ENCODE measurements at regions not wholly inside any gene's neighbourhood (a gene's known extent, or its start where the extent isn't known, plus 50 kb on each side); places are given as distances from the start of the nearest gene placed in this dataset.

DNA sequence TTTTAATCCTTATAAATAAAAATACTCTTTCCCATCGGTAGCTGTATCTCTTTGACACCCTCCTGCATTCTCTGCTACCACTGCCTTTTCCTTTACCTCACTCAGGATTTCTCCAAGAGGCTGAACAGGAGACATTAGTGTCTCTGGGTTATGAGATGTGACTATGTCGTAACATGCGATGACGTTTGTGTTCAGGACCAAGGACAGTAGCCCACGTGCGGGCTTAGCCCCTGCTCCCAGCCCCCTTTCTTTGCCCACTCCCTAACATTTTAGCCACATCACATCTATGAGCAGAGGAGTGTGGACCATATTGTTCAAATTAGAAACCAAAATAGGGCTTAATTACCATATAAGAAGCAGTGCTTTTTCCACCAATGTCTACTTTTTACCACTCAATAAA, 369.3 kb downstream of the FBXW7 start:
- ATAC-seq: no peak
- no peak overlapping the region for H3K4me2 ChIP-seq (ENCODE audit: low read length)
- no TSS peak for BruUV-seq (replicated peaks)
- ChIA-PET POLR2A (no interaction called here), RAD21 (ENCODE audit: low non-redundant PET in 1 of 2, low total read pairs in 2 of 2, uncharacterized antibody in 2 of 2, unreplicated experiment in 2 of 2) (no interaction called here), CTCF (no interaction called here)
- TF ChIP-seq ELF1 (IDR thresholded peaks at IDR 0.05; ENCODE audit: borderline replicate concordance, low read depth) (no peak), ZBTB33 (IDR thresholded peaks at IDR 0.05; ENCODE audit: extremely low read depth, insufficient replicate concordance, low read length) (no peak)
- TF ChIP-seq, protein P1, sequence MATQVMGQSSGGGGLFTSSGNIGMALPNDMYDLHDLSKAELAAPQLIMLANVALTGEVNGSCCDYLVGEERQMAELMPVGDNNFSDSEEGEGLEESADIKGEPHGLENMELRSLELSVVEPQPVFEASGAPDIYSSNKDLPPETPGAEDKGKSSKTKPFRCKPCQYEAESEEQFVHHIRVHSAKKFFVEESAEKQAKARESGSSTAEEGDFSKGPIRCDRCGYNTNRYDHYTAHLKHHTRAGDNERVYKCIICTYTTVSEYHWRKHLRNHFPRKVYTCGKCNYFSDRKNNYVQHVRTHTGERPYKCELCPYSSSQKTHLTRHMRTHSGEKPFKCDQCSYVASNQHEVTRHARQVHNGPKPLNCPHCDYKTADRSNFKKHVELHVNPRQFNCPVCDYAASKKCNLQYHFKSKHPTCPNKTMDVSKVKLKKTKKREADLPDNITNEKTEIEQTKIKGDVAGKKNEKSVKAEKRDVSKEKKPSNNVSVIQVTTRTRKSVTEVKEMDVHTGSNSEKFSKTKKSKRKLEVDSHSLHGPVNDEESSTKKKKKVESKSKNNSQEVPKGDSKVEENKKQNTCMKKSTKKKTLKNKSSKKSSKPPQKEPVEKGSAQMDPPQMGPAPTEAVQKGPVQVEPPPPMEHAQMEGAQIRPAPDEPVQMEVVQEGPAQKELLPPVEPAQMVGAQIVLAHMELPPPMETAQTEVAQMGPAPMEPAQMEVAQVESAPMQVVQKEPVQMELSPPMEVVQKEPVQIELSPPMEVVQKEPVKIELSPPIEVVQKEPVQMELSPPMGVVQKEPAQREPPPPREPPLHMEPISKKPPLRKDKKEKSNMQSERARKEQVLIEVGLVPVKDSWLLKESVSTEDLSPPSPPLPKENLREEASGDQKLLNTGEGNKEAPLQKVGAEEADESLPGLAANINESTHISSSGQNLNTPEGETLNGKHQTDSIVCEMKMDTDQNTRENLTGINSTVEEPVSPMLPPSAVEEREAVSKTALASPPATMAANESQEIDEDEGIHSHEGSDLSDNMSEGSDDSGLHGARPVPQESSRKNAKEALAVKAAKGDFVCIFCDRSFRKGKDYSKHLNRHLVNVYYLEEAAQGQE (IDR thresholded peaks at IDR 0.05; ENCODE audit: low read depth): peak; percentile 60
- H4K20me1 ChIP-seq (ENCODE audit: insufficient read depth): no peaks in the 10 kb centered on the region
- no peaks in the 10 kb centered on the region for H3K4me1 ChIP-seq (ENCODE audit: control insufficient read depth in 1 of 2, insufficient read depth in 2 of 2, low read length in 2 of 2)
- DNase-seq (ENCODE audit: low read depth, low spot score): no peak
- H3K9me3 ChIP-seq (ENCODE audit: control insufficient read depth in 1 of 2, insufficient read depth in 1 of 2, low read depth in 1 of 2, low read length in 2 of 2): no peaks in the 10 kb centered on the region
- H3K36me3 ChIP-seq (ENCODE audit: control insufficient read depth in 1 of 2, insufficient read depth in 2 of 2, low read length in 2 of 2): no peaks in the 10 kb centered on the region
- no peaks in the 10 kb centered on the region for H3K79me2 ChIP-seq (ENCODE audit: insufficient read depth, low read length)
- H3K27ac ChIP-seq (ENCODE audit: low read depth, low read length): no peak overlapping the region
- intact Hi-C loops (cut with micrococcal nuclease): no loop called here
- no peak overlapping the region for H3K9ac ChIP-seq (ENCODE audit: low read length)
- H2AFZ ChIP-seq (ENCODE audit: low read depth, low read length, poor library complexity, severe bottlenecking): no peak overlapping the region
- H3K4me3 ChIP-seq (replicated peaks in 1 of 2; ENCODE audit: low read depth in 1 of 2, low read length in 2 of 2): no peak overlapping the region
- no peaks in the 10 kb centered on the region for H3K9me2 ChIP-seq (ENCODE audit: insufficient read depth)
- no peaks in the 10 kb centered on the region for H3K27me3 ChIP-seq (ENCODE audit: insufficient read depth, low read length)

GRCh38 chr4:152165846-152166245, 370.0 kb downstream of the FBXW7 start:
- Histone ChIP-seq H3K79me2 (ENCODE audit: insufficient read depth, low read length) (no peaks in the 10 kb centered on the region), H3K4me3 (replicated peaks in 1 of 2; ENCODE audit: low read depth in 1 of 2, low read length in 2 of 2) (no peak overlapping the region), H4K20me1 (ENCODE audit: insufficient read depth) (no peaks in the 10 kb centered on the region), H3K27me3 (ENCODE audit: insufficient read depth, low read length) (no peaks in the 10 kb centered on the region), H3K4me1 (ENCODE audit: control insufficient read depth in 1 of 2, insufficient read depth in 2 of 2, low read length in 2 of 2) (no peaks in the 10 kb centered on the region), H3K36me3 (ENCODE audit: control insufficient read depth in 1 of 2, insufficient read depth in 2 of 2, low read length in 2 of 2) (no peaks in the 10 kb centered on the region), H3K4me2 (ENCODE audit: low read length) (no peak overlapping the region), H3K9ac (ENCODE audit: low read length) (no peak overlapping the region), H3K9me2 (ENCODE audit: insufficient read depth) (no peaks in the 10 kb centered on the region), H3K9me3 (ENCODE audit: control insufficient read depth in 1 of 2, insufficient read depth in 1 of 2, low read depth in 1 of 2, low read length in 2 of 2) (no peaks in the 10 kb centered on the region), H2AFZ (ENCODE audit: low read depth, low read length, poor library complexity, severe bottlenecking) (no peak overlapping the region), H3K27ac (ENCODE audit: low read depth, low read length) (no peak overlapping the region)
- ATAC-seq (no peak), DNase-seq (ENCODE audit: low read depth, low spot score) (no peak)
- intact Hi-C loops (cut with micrococcal nuclease): no loop called here
- TF ChIP-seq POLR2AphosphoS5 (IDR thresholded peaks at IDR 0.05; ENCODE audit: low read depth, low read length): no peak
- TF ChIP-seq EZH2phosphoT487 (IDR thresholded peaks at IDR 0.05; ENCODE audit: borderline replicate concordance): no peak
- TF ChIP-seq RAD21 (IDR thresholded peaks at IDR 0.05; ENCODE audit: low read depth): no peak
- no peak for TF ChIP-seq SIN3A (IDR thresholded peaks at IDR 0.05; ENCODE audit: low read depth)
- TF ChIP-seq SRF (IDR thresholded peaks at IDR 0.05; ENCODE audit: low read depth): no peak
- TF ChIP-seq EZH2 (IDR thresholded peaks at IDR 0.05): no peak
- POLR2A ChIA-PET: no interaction called here
- no TSS peak for BruUV-seq (replicated peaks)
- RAD21 ChIA-PET (ENCODE audit: low non-redundant PET in 1 of 2, low total read pairs in 2 of 2, uncharacterized antibody in 2 of 2, unreplicated experiment in 2 of 2): no interaction called here
- CTCF ChIA-PET: no interaction called here
